HPDE6-E6E7 (cell line): ENCODE measurements at regions not wholly inside any gene's neighbourhood (a gene's known extent, or its start where the extent isn't known, plus 50 kb on each side); places are given as distances from the start of the nearest gene placed in this dataset.
A peak's percentile ranks its signal among the peaks of the same experiment; 100 is the strongest.
"Not testable (repeated sequence)": the region's sequence is repeated elsewhere in the genome, so short reads cannot be mapped to it uniquely, and the experiment has no call there.

Experiments used
- DNase-seq: peaks from one replicate; pipeline ENCODE4 v3.0.0; 2011; ENCODE audit warnings: missing footprints; ENCODE audit errors: extremely low spot score

DNA sequence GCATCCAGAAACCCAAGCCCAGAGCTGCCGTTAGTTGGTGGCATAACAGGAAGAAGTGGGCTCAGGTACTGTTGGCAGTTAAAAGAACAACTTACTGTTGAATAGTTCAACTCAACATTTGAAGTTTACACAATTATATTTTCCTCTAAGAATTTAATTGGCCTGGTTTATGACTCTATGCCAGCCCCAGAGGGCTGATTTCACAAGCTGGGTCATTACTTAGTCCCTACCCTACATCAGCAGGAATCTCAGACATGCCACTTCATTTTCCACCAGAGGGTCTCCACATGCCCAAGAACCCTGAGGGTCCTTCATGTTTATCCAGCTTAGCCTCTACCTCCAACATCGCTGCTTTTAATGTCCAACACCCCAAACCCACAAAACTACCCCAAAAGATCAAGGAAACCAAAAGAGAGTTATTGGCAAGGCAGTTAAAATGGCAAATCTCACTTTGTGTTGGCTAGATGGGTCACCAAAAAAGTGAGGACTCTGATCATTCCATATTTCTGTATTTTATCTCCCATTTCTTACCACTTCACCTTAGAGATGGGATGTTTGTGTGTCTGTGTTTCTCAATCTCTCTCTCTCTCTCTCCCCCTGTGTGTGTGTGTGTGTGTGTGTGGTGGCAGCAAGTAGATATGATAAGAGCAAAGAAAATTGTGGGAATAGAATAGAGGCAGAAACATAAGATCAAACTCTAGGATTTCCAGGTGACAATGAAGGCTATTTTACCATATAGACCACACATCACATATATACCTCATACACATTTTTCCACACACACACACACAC, 112.5 kb upstream of the TBX18 start:
- no peak for DNase-seq

- no peak for DNase-seq
Observed at GRCh38 chr6:84872996-84873723, 108.8 kb upstream of the TBX18 start.

GRCh38 chr6:84871925-84872324, 107.5 kb upstream of the TBX18 start:
- DNase-seq, result no peak

GRCh38 chr6:84870672-84871071, 106.3 kb upstream of the TBX18 start:
- DNase-seq, result no peak

DNA sequence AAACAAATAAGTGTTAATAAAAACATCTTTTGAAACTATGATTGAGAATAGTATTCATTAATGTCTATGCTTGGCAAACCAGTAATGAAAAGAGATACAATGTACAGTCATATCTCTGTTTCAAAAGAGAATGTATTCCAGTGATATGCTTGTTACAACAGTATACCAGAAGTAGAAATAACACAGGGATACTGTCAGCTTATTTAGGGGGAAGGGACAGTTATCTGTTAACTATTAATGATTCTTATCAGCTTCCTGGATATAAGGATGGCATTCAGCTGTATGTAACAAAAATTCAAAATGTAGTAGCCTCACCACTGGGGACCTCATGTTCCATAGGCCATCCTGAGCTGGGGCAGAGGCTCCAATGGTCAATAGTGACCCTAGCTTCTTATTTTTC, 103.8 kb upstream of the TBX18 start:
- no peak for DNase-seq

DNA sequence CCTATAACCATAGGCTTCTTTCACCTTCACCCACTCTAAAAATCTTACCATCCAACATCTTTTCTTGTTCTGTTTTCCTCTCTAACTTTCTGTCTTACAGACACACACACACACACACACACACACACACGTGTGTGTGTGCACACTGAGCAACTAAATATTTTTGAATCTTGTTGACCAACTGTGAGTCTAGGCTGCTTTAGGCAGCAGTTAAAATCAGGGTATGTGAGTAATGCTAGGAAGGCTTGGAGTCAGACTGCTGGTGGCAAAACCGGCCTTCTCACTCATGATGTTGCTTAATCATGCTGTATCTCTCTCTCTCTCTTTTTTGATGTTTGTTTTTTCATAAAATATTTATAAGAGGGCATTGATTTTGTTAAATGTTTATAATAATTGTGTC, 103.1 kb upstream of the TBX18 start:
- DNase-seq, result peak; percentile 41

DNA sequence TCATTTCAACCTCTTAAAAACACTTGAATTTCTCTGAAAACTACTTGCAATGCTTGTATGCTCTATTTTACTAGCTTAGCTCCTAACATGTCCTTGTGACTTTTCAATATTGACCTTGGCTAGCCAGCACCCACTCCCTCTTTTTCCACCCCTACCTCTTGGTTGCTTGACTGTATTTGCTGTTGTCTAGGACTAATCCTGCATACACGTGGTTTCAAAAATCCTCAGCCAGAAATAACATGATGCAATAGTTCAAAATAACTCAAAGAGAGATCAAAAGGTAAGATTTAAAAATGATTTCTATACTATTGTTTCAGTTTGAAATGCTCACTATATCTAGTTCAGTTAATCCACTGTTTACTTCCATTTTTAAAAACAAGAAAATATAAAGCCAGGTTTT, 102.3 kb upstream of the TBX18 start:
- no peak for DNase-seq

DNA sequence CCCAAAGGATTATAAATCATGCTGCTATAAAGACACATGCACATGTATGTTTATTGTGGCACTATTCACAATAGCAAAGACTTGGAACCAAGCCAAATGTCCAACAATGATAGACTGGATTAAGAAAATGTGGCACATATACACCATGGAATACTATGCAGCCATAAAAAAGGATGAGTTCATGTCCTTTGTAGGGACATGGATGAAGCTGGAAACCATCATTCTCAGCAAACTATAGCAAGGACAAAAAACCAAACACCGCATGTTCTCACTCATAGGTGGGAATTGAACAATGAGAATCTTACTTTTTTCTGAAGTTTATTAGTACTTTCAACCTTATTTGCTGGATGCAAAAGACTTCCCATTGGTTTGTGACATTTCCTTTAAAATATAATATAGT, 101.0 kb upstream of the TBX18 start:
- not testable (repeated sequence) for DNase-seq

DNA sequence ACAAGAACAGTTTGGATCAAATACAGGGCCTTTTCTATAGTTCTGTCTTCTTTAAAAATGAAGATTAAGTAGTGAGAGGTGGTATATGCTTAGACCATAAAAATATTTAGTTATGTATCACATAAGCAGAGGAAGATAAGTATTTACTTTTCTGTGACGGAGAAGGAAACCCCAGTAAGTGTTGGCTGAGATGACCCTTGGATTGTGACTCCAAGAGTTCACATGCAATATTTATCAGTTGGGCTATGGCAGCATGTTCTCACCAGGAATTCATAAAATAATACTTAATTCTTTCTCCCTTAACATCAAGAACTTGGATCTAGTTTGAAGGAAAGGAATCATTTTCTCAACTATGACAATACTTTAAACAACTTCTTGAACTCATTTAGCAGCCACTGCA, 98.4 kb upstream of the TBX18 start:
- DNase-seq, result no peak

DNA sequence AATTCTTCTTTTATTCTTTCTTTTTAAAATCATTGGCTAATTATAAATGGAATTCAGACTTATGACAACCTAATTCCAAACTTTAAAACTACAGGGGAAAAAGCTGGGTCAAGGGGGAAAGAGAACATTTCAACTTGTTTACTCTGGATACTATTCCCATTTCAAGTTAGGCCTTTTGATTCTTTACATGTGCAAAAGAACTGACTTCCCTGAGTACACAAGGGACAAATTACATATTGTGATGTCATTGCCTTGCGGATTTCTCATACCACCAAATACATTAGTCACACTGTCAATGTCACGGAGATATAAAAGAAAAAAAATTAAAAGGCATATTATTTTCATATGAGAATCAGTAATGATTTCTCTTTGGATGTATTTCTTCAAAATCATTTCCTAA, 96.5 kb upstream of the TBX18 start:
- DNase-seq, result no peak

DNA sequence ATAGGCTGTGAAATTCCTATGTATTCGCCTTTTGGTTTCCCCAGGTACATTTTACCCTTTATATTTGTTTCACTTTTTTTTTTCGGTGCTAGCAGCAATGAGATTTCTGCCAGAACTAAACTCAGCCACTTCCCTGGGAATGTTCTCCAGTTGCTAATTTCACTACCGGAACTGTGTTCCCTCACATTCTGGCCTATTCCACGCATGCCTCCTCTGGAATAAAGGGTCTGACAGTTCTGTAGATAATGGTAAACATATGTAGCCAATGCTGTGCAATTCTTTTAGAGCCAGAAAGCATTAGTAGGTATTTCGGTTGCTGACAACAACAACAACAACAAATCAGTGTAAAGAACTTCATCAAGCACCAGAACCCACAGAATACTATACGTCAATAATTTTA, 96.1 kb upstream of the TBX18 start:
- DNase-seq, result no peak

- no peak for DNase-seq
Observed at GRCh38 chr6:84854811-84855400, 90.5 kb upstream of the TBX18 start.

GRCh38 chr6:84853901-84854300, 89.5 kb upstream of the TBX18 start:
- no peak for DNase-seq

GRCh38 chr6:84848960-84849359, 84.6 kb upstream of the TBX18 start:
- DNase-seq, result no peak

GRCh38 chr6:84847390-84848160, 83.2 kb upstream of the TBX18 start:
- no peak for DNase-seq

DNA sequence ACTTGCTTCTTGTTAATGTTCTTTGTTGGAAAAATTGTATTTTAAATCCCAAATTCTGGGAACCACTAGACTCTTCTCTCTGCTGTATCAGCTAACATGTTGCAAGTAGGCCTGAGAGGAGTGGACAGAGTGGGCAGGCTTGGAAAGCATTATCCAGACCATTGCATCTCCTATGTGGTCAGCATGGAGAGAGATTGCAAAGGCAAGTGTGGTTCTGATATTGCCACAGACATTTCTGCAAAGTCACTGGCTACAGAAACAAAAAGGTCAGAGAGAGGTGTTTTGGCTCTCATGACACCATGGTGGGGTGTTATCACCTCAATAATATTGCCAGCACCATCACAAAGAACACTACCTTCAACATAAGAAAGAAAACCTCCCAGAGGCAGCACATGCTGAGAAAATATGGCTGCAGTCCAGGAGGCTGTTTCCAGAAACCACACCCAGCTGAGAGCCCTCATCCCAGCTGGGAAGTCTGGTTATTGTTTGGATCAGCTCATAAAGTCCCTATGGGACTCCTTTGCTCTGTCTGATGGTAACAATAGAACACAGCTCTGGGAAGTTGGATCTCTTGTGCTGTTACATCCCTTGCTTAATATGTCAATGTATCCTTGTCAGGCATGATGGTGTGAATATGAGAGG, 78.2 kb upstream of the TBX18 start:
- no peak for DNase-seq

DNA sequence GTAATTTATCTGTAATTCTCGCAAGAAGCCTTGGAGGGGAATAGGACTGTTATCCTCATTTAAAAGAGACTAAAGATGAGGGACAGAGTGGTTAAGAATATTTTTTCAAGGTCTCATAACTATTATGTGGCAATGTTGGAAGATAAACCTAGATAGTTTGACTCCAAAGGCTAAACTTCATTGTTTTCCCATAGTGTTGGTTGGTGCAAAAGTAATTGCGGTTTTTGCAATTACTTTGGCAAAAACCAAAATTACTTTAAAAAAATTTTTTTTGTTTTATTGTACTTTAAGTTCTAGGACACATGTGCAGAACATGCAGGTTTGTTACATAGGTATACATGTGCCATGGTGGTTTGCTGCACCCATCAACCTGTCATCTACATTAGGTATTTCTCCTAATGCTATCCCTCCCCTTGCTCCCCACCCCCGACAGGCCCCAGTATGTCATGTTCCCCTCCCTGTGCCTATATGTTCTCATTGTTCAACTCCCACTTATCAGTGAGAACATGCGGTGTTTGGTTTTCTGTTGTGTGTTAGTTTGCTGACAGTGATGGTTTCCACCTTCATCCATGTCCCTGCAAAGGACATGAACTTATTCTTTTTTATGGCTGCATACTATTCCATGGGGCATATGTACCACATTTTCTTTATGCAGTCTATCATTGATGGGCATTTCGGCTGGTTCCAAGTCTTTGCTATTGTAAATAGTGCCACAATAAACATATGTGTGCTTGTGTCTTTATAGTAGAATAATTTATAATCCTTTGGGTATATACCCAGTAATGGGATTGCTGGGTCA, 72.9 kb upstream of the TBX18 start:
- not testable (repeated sequence) for DNase-seq

- peak; percentile 95 for DNase-seq
Observed at GRCh38 chr6:84836366-84836765, 72.0 kb upstream of the TBX18 start.

DNA sequence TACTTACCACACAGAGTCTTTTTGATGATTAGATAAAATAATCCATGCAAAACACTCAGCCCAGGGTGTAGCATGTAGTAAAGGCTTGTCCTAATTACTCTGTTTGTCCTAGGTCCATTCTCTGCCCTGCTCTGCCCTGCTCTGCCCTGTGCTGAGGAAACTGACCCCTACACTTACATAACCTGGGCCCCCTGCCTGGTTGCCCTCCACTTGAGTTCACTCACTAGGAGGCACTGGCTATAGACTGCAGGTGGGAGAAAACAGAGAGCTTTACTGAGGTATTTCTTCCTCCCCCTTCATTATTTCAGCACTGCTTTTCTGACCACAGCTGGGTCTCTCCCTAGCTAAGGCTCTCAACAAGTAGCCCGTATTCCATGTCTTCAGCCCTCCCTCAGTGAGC, 70.9 kb upstream of the TBX18 start:
- DNase-seq, result no peak

DNA sequence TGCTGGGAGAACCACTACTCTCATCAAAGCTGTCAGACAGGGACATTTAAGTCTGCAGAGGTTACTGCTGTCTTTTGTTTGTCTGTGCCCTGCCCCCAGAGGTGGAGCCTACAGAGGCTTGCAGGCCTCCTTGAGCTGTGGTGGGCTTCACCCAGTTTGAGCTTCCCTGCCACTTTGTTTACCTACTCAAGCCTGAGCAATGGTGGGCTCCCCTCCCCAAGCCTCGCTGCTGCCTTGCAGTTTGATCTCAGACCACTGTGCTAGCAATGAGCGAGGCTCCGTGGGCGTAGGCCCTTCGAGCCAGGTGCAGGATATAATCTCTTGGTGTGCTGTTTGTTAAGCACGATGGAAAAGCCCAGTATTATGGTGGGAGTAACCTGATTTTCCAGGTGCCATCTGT, 67.5 kb upstream of the TBX18 start:
- not testable (repeated sequence) for DNase-seq

- DNase-seq, result peak; percentile 54
Observed at GRCh38 chr6:84825461-84825860, 61.1 kb upstream of the TBX18 start.
